ENCODE measurements at regions not wholly inside any gene's neighbourhood (a gene's known extent, or its start where the extent isn't known, plus 50 kb on each side); places are given as distances from the start of the nearest gene placed in this dataset.

GRCh38 chr9:105083256-105083655, 155.3 kb upstream of the ABCA1 start:
- Mint-ChIP-seq H3K36me3 (ENCODE audit: low read depth) (no peaks in the 10 kb centered on the region), H3K9me3 (peaks cover 4% of the 10 kb centered on the region; the same call in 2 of the 3 replicates), H3K4me3 (no peak overlapping the region), H3K27me3 (ENCODE audit: insufficient read depth, low read depth, poor library complexity) (peaks cover 8% of the 10 kb centered on the region), H3K4me1 (peaks cover 12% of the 10 kb centered on the region), H3K27ac (no peak overlapping the region)
- peaks cover 12% of the 10 kb centered on the region for H3K4me1 ChIP-seq (ENCODE audit: insufficient read depth)
- no peak overlapping the region for H3K4me3 ChIP-seq
- no peak overlapping the region for H3K4me2 ChIP-seq
- no peaks in the 10 kb centered on the region for H3K27me3 ChIP-seq (ENCODE audit: insufficient read depth)
- no peak overlapping the region for H3K27ac ChIP-seq (ENCODE audit: low read depth)
- peak; percentile 33 for DNase-seq (ENCODE audit: low spot score)
- no peak overlapping the region for H2AFZ ChIP-seq
- no peak for ATAC-seq
- no peaks in the 10 kb centered on the region for H4K20me1 ChIP-seq (replicated peaks; ENCODE audit: insufficient read depth)
- H3F3A ChIP-seq (replicated peaks; ENCODE audit: low read depth): no peaks in the 10 kb centered on the region
- H3K36me3 ChIP-seq (ENCODE audit: insufficient read depth): no peaks in the 10 kb centered on the region
- H3K9me2 ChIP-seq (ENCODE audit: insufficient read depth): no peaks in the 10 kb centered on the region
- TF ChIP-seq REST (IDR thresholded peaks at IDR 0.05; ENCODE audit: unreplicated experiment) (no peak), EZH2phosphoT487 (IDR thresholded peaks at IDR 0.05; ENCODE audit: unreplicated experiment) (no peak), POLR2AphosphoS5 (IDR thresholded peaks at IDR 0.05; ENCODE audit: low read depth) (no peak), ZNF331 (CRISPR knock-in tag; IDR thresholded peaks at IDR 0.05; ENCODE audit: low read depth) (no peak), JUNB (IDR thresholded peaks at IDR 0.05; ENCODE audit: unreplicated experiment) (no peak), NANOG (IDR thresholded peaks at IDR 0.05; ENCODE audit: borderline replicate concordance) (no peak), ZNF462 (CRISPR knock-in tag; IDR thresholded peaks at IDR 0.05) (no peak), STAT1 (IDR thresholded peaks at IDR 0.05; ENCODE audit: unreplicated experiment) (no peak), EZH2 (IDR thresholded peaks at IDR 0.05; ENCODE audit: low read depth, unreplicated experiment) (no peak), CREB1 (CRISPR knock-in tag; IDR thresholded peaks at IDR 0.05; ENCODE audit: low read depth) (no peak), CTCF (conservative IDR thresholded peaks at IDR 0.05; ENCODE audit: low read depth in 2 of 2) (no peak), ZNF114 (CRISPR knock-in tag; IDR thresholded peaks at IDR 0.05) (no peak), ETS1 (IDR thresholded peaks at IDR 0.05) (no peak)
- H3K79me2 ChIP-seq (replicated peaks; ENCODE audit: insufficient read depth): no peaks in the 10 kb centered on the region
